Esophagus mucosa (tissue), 1 donor: ENCODE measurements at regions not wholly inside any gene's neighbourhood (a gene's known extent, or its start where the extent isn't known, plus 50 kb on each side); places are given as distances from the start of the nearest gene placed in this dataset.

Experiments used
- ATAC-seq: fragments of 200-7000 bp; cut with Tn5 transposase; one replicate; pipeline ENCODE4 v1.9.1; 2020
- donor health status: DM: yes; HTN: yes; CAD: no.

- ATAC-seq = no peak
Observed at GRCh38 chr9:113742878-113743277, 133.2 kb upstream of the ZNF618 start.

GRCh38 chr9:113746486-113746885 lies 129.6 kb upstream of the ZNF618 start:
- ATAC-seq = no peak

DNA sequence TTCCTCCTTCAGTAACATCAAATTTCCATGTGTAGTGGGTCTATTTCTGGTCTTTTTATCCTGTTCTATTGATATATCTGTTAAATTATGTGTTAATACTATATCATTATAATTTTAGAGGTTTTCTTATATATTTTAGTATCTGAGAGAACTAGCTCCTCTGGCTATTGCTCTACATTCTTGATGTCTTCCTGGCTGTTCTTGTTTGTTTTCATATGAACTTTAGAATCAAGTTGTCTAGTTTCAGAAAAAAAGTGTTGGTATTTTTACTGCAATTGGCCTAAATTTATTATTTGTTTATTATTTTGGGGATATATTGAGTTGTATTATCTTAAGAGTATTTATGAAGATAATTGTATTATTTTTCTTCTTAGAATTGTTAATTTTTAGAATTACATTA lies 128.0 kb upstream of the ZNF618 start:
- ATAC-seq = no peak

- ATAC-seq = no peak
Observed at GRCh38 chr9:113753398-113754119, 122.5 kb upstream of the ZNF618 start.

DNA sequence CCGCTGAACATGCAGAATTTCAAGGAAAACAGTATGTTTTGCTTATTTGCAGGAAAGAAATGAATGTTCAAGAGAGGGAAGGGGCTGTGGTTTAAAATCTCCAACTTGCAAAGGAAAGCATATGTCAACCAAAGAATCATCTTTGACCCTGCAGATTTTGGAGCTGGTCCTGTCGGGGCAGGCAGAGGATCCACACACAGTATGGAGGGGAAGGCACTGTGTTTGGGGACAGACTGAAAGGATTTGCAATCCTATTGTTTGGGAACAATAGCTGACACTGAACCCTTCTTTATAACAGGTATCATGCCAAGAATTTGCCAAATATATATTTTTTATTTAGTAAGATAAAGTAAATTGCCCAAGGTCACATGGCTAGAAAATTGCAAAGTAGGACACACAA lies 121.4 kb upstream of the ZNF618 start:
- no peak for ATAC-seq

DNA sequence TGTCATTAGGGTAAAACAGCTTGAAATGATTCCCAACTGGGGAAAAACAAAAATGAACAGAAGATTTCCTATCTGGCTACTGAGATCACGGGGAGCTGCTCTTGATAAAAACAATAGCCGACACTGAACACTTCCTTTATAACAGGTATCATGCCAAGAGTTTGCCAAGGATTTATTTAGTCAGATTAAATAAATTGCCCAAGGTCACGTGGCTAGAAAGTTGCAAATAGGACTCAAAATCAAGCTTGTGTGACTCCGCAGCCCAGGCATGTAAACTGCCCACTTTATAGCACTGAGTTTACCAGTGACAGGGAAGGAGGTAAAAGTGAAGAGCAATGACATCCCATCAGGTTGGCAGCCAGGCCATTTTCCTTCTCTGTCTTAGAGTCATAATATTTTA lies 120.7 kb upstream of the ZNF618 start:
- no peak for ATAC-seq

DNA sequence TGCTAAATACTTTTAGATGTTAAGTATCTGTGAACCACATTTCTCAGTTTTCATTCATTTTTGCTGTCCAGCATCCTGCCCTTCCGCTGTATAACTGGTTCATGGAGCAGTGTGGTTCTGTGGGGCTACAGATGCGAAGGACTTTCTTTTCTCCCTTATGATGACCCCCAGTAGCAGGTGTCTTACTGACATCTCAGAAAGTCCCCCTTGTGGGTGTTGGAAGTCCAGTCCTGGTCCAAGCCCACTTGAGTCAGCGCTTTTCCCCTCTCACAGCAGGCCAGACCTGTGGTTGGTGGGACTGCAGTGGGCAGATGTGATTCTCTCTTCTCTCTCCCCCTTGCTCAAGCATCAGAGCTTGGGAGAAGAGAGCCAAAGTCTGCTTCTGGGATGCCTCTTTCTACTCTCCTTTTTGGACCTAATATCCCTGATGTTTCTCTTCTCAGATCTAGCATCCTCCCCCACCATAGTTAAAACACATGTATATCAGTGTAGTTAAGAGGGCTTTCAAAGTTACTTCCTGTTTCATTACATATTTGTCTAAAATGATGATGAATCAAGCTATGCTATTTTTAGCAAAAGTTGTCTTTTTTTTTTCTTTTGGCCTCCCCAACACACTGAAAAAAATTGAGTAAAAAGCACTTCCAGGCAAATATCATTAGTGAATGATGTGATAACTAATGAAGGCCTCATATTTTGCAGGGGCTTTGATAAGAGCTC lies 119.5 kb upstream of the ZNF618 start:
- no peak for ATAC-seq

GRCh38 chr9:113763429-113763828 lies 112.7 kb upstream of the ZNF618 start:
- no peak for ATAC-seq

DNA sequence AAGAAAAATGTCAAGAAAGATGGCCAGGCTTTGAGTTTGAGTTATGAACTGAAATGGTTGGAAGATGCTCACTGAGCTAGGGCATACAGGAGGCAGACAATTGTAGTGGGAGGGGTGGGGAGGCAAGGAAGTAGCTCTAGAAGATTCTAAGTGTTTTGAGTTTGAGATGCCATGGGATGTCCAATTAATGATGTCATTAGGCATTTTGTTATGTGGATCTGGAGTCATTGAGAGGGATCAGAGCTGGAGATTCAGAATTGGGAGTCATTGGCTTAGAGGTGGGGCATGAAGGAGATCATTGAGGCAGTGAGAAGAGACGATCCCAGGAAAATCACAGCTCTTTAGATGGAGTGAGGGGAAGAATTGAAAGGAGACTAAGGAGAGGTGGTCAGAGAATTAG lies 111.5 kb upstream of the ZNF618 start:
- ATAC-seq = no peak

DNA sequence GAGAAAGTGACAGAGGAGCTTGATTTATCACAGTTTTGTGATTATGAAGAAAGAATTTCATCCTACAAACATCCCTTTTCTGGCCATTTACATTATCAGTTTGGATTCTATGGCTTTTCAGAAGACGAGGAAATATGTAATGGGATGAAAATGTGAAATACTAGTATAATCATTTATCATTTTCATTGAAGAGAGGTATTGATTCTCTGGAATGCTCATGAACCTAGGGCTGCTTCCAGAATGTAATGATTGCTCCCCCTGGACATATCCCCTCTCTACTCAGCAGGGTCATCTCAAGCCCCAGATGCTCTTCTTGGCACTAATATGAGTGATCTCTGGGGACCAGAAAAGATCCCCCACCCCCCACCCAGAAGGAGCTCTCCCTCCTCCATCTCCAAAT lies 106.7 kb upstream of the ZNF618 start:
- no peak for ATAC-seq

DNA sequence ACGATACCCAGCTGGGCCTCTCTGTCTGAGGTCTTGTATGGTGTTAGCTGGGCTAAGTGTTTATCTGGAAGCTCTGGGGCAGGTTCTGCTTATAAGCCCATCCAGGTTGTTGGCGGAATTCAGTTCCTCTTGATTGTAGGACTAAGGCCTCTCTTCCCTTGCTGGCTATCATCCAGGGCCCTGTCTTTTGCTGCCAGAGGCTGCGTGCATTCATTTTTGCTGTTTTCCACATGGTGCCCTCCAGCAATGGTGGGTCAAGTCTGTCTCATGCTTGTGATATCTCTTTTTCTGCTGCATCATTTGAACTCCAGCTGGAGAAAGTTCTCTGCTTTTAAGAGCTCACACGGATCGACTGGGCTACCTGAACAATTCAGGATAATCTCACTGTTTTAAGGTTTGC lies 105.7 kb upstream of the ZNF618 start:
- no peak for ATAC-seq

GRCh38 chr9:113771199-113771598 lies 104.9 kb upstream of the ZNF618 start:
- ATAC-seq = no peak

- ATAC-seq = no peak
Observed at GRCh38 chr9:113772121-113772810, 103.8 kb upstream of the ZNF618 start.

GRCh38 chr9:113774963-113775362 lies 101.1 kb upstream of the ZNF618 start:
- no peak for ATAC-seq

GRCh38 chr9:113775749-113776148 lies 100.4 kb upstream of the ZNF618 start:
- no peak for ATAC-seq

DNA sequence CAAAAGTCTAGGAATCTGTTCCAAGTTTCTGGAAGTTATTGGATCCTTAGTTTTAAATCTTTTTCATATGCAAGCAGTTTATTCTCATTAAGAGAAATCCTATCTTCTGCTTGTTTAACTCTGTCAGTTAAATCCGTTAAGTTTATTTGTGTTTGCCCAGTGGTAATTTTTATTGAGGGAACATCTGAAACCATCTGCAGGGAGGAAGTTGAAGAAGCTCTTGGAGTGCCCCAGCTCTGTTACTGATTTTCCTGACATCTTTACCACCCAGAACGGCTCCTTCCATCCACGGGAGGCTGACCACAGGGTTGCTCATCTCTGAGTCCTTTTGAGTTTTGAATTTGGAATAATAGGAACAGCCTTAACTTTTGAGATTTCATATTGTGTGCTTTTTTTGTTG lies 99.9 kb upstream of the ZNF618 start:
- ATAC-seq = no peak

GRCh38 chr9:113781381-113781780 lies 94.7 kb upstream of the ZNF618 start:
- ATAC-seq = no peak

- ATAC-seq = no peak
Observed at GRCh38 chr9:113781896-113782295, 94.2 kb upstream of the ZNF618 start.

DNA sequence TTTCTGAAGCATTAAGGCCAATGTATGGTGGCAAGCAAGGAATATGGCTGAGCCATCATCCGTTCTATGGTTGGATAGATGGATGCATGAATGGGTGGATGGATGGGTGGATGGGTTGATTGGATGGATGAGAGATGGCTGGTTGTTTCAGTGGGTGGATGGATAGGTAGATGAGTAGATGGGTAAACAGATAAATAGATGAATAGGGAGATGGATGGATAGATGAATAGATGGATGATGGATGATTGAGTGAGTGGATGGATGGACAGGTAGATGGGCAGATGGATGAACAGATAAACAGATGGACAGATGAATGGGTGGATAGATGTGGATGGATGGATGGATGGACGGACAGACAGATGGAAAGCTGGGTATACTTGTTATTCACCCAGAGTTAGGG lies 92.6 kb upstream of the ZNF618 start:
- no peak for ATAC-seq

DNA sequence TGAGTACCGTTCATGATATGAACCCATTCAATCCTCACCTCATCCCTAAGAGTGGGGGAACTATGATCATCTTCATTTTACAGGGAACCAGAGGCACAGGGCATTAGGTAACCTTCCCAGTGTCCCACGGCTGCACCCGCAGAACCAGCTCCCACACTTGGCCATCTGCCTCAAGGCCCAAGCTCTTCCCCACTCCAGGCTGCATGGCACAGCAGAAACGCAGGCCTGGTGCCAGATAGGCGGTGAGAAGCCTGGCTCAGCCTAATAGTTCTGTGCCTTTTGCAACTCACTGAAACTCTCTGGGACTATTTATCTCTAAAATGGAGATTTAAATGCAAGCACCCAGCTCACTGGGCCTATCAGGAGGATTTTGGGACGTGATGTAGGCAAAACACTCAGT lies 90.8 kb upstream of the ZNF618 start:
- ATAC-seq = peak; percentile 44

GRCh38 chr9:113786071-113786470 lies 90.0 kb upstream of the ZNF618 start:
- no peak for ATAC-seq

- ATAC-seq = no peak
Observed at GRCh38 chr9:113787871-113788270, 88.2 kb upstream of the ZNF618 start.

DNA sequence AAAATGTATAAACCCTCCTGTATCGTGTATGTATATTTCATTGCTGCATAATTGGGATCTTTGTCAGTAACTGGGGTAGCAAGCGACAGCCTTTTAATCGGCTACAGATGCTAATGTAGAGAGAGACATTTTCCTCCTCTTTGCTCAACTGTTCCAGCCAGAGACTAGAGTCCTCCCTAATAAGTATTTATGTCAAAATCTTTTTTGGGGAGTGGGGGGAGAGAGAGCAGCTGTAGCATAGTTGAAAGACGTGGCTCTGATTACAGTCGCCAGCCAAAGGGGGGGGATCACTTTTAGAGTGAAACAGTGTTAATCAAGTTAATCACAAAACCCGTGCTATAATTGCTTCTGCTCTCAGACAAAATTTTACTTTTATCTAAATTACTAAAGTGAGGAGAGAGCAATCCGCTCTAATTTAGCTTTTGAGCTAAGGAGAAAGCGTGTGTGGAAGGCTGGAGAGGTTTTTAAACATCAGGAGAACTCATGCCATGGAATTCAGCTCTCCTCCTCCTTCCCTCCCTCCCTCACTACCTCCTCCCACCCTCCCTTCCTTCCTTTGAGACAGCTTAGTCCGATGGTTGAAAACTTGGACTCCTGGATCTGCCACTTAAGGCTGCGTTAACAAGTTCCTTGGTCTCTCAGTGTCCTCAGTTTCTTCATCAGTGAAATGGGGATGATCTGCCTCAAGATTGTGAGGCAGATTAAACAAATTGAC lies 87.3 kb upstream of the ZNF618 start:
- ATAC-seq = no peak
